GM18909 (cell line): ENCODE measurements at regions not wholly inside any gene's neighbourhood (a gene's known extent, or its start where the extent isn't known, plus 50 kb on each side); places are given as distances from the start of the nearest gene placed in this dataset.

Experiments
- ATAC-seq: cut with Tn5 transposase; IDR thresholded peaks from one replicate; pipeline ENCODE4 v1.9.1; 2021; ENCODE audit warnings: mild to moderate bottlenecking; ENCODE audit not compliant: unreplicated experiment, poor library complexity

GRCh38 chr3:5426094-5426883, 238.8 kb downstream of the EDEM1 start:
- peak; percentile 56 for ATAC-seq

DNA sequence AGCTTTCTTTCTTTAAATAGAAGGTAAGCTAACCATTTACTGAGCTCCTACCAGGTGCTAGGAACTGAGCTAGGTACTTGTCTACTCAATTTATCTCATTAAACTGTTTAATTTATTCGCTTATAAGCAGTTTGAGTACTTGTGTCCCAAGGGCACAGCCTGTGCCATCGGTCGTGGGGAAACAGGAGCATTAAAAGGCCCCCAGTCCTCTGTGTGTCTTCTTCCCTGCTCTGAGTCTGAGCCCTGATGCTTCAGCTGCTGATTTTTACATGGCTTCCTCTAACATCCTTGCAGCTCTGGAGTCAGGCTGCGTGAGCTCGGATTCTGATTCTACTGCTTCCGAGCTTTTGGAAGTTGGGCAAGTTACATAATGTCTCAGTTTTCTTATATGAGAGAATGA, 239.5 kb downstream of the EDEM1 start:
- no peak for ATAC-seq

- ATAC-seq, result no peak
Measured at GRCh38 chr3:5427938-5428337, 240.4 kb downstream of the EDEM1 start.

GRCh38 chr3:5428607-5429516, 241.4 kb downstream of the EDEM1 start:
- ATAC-seq, result peak; percentile 83

DNA sequence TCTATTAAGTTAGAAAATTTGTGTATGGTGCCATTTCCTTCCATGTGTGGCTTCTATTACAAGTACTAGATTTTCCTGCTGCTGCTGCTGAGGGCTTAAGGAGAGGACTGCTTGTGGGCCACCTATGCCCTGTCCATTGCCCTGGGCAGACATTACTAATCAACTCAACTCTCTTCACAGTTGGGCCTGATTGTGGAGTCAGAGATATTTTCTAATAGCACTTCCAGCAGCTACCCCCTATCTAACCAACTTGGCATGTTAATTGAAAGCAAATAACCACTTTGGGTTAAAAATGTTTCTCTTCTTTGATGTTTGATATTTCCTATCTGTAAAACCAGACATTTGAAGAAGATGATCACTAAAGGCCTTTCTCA, 242.0 kb downstream of the EDEM1 start:
- no peak for ATAC-seq

GRCh38 chr3:5430701-5431100, 243.2 kb downstream of the EDEM1 start:
- ATAC-seq, result no peak

- no peak for ATAC-seq
Measured at GRCh38 chr3:5431146-5431545, 243.6 kb downstream of the EDEM1 start.

DNA sequence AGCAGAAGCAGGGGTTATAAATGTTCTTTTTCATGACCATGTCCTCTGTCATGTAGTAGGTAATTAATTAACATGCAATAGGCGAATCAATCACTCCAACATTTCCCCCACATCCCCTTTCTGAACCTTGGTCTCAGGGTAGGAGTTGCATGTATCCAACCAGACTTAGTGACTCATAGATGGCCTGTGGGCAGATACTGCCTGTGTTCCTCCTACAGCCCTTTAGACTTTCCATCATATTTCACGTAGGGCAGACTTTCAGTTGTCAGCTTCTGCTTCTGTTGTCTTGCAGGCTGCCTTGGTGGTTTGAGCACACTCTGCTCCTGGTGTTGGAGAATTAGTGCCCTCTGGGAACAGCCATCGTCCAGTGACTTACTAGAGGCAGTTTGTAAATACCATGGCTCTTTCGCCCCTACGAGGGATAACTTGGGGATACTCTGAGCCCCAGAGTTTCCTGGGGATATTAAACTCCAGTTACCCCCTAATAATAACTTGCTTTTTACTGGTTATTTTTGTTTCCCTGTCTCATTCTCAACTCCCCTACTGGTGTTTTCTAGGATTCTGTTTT, 244.4 kb downstream of the EDEM1 start:
- ATAC-seq, result no peak

DNA sequence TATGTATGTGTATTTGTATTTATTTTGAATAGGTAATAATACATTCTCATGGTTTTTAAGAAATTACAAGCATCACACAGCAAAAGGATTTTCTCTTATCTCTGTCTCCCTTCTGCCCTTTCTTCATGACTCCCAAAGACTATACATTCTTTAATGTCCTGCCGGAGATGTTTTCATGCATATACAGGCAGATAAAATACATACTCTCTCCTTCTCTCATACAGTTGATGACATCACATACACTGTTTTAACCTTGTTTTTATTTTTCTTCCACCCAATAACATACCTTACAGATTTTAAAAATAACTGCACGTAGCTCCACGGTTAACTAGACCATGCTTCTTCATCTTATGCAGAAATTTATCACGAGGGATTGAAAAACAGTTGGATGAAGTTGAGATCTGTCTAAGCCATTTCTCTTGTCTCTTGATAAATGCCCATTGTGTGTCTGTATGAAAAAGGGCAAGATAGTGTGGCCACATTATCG, 249.8 kb downstream of the EDEM1 start:
- no peak for ATAC-seq

GRCh38 chr3:5437783-5438323, 250.3 kb downstream of the EDEM1 start:
- ATAC-seq, result no peak

GRCh38 chr3:5441401-5441800, 253.9 kb downstream of the EDEM1 start:
- no peak for ATAC-seq

- no peak for ATAC-seq
Measured at GRCh38 chr3:5442106-5442785, 254.7 kb downstream of the EDEM1 start.

DNA sequence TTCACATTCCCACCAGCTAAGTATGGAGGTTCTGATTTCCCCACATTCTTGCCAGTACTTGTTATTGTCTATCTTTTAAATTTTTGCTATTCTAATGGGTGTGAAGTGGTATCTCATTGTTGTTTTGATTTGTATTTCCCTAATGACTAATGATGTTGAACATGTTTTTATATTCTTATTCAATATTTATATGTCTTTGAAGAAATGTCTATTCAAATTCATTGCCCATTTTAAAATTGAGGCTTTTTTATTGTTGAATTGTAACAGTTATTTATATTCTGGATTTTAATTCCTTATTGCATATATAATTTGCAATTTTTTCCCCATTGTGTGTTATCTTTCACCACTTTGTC, 255.3 kb downstream of the EDEM1 start:
- no peak for ATAC-seq

GRCh38 chr3:5444253-5444652, 256.7 kb downstream of the EDEM1 start:
- ATAC-seq, result no peak

DNA sequence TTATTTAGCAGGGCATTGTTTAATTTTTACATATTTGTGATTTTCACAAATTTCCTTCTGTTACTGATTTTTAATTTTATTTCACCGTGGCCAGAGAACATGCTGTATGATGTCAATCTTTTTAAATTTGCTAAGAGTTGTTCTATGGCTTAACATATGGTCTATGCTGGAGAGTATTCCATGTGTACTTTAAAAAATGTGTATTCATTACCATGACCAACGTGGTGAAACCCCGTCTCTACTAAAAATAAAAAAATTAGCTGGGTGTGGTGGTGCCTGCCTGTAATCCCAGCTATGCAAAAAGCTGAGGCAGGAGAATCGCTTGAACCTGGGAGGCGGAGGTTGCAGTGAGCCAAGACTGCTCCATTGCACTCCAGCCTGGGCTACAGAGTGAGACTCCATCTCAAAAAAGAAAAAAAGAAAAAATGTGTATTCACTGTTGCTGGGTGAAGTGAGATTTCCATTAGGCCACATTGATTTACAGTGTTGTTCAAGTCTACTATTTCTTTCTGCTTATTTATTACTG, 258.2 kb downstream of the EDEM1 start:
- no peak for ATAC-seq

DNA sequence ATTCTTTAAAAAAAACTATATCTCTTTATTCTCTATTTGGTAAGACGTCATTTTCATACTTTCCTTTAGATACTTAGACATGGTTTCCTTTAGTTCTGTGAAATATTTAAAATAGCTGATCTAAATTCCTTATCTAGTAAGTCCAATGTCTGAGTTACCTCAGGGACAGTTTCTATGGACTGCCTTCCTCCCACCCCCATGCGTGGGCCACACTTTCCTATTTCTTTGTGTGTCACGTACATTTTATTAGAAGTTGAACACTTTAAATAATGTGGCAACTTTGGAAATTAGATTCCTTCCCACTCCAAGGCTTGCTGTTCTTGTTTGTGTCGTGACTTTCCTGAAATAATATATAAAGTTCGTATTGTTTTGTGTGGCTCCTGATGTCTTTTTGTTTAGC, 260.7 kb downstream of the EDEM1 start:
- ATAC-seq, result no peak

DNA sequence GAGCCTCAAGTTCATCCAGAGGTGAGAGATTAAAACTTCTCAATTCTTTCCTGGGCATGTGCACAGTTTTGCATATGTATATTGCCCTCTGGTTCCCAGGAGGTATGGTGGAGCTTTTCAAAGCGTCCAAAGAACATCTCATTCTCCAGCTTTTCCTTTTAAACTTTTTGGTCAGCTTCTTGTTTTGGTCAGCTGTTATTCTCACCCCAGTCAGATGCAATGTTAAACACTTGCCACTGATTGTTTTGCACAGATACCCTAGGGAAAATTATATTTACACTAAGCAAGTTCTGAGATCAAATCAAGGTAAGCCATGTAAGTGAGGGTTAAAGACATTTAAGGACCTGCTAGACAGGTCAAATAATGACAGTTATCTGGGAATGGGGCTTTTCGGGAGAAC, 261.3 kb downstream of the EDEM1 start:
- no peak for ATAC-seq

DNA sequence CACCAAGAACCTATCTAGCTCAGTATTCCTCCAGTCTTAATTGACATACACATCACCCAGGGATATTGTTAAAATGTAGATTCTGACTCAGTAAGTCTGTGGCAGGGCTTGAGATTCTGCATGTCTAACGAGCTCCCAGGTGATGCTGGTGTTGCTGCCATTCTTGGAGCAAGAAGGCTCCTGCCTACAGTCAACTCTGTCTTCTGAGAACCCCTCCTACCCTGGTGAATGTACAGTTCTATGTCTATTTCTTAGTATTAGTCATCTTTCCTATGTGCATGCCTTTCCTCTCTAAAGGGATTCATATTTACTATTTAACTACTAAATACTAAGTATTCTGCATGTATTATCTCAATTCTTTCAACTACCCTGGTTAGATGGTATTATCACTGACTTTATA, 268.7 kb downstream of the EDEM1 start:
- ATAC-seq, result peak; percentile 79

DNA sequence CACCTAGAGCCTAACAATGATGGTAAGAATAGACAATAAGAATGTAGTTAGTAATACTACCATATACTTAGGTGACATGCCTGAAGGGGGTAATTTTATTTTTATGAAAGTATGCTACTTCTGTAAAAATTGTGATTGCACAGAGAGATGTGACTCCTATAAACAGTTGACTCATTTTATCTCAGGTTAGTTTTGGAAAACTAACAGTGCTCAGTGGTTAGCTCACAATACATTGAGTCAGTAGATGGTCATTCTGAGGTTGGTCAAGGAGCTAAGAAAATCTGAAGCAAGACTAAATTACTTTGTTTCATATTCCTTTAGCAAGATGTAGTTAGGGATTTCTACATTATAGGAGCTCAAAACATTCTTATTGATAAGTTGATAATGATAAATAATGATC, 271.0 kb downstream of the EDEM1 start:
- no peak for ATAC-seq

GRCh38 chr3:5462086-5462485, 274.6 kb downstream of the EDEM1 start:
- ATAC-seq, result no peak
